K562 (cell line): ENCODE measurements at regions not wholly inside any gene's neighbourhood (a gene's known extent, or its start where the extent isn't known, plus 50 kb on each side); places are given as distances from the start of the nearest gene placed in this dataset.

ENCODE experiments used
- ATAC-seq: fragments of 200-7000 bp; cut with Tn5 transposase; 3 replicates; pipeline ENCODE4 v1.9.1; 2020; ENCODE audit warnings: moderate library complexity
- BruUV-seq: library from RNA; stranded (reverse); fragments of 400-500 nt; replicated peaks from 2 replicates; lab custom pipeline; 2021; lab: Mats Ljungman, UMichigan
- CTCF ChIA-PET: fragments of 300-600 bp; formaldehyde crosslinking; extraction: SDS; loops from one replicate; lab custom pipeline; 2021; ENCODE audit warnings: low intra/inter-chr PET ratio; lab: Yijun Ruan, JAX
- POLR2A ChIA-PET: fragments of 300-600, 350-650 bp; sonication (Branson Sonifier 250); formaldehyde crosslinking; extraction: SDS; loops from one replicate; lab custom pipeline; 2021; ENCODE audit warnings: antibody characterized with exemption, inconsistent platforms; lab: Yijun Ruan, JAX
- DNase-seq, 4 experiments: peaks; one replicate each; pipeline versions ENCODE4 v3.0.0 to v3.0.0-alpha.2; 2011 to 2018; ENCODE audit warnings: low spot score in 3 of 4, mixed read lengths in 3 of 4; ENCODE audit errors: extremely low read depth in 1 of 4
- FAIRE-seq: peaks from 2 replicates; lab custom pipeline; 2011; peaks lifted over from hg19 to GRCh38; lab: Jason Lieb, UNC
- H2AFZ ChIP-seq: 2 replicates; pipeline ENCODE4 v1.6.0; 2011; ENCODE audit warnings: low read depth, low read length, control low read depth, inconsistent platforms
- H3K27ac ChIP-seq: fragments of 200-600 bp; 3 replicates; pipeline ENCODE4 v1.8.0; 2011; ENCODE audit warnings: low read depth, mild to moderate bottlenecking, control low read depth, inconsistent platforms, low read length, moderate library complexity, mixed read lengths; ENCODE audit errors: extremely low read depth
- H3K27me3 ChIP-seq, 2 experiments: fragments of 300-600 bp in 1 of 2; 2 replicates in 1 of 2; 3 replicates in 1 of 2; pipeline versions ENCODE4 v1.6.0 to v1.8.0; 2011; ENCODE audit warnings: inconsistent platforms in 2 of 2, low read length in 2 of 2, mild to moderate bottlenecking in 1 of 2, mixed read lengths in 1 of 2, moderate library complexity in 1 of 2; ENCODE audit not compliant: control insufficient read depth in 2 of 2, insufficient read depth in 2 of 2
- H3K36me3 ChIP-seq: fragments of 300-600 bp; 3 replicates; pipeline ENCODE4 v1.8.0; 2011; ENCODE audit warnings: mild to moderate bottlenecking, low read length, inconsistent platforms; ENCODE audit not compliant: control insufficient read depth, insufficient read depth
- H3K4me1 ChIP-seq, 2 experiments: fragments of 200-600 bp in 1 of 2; replicated peaks in 1 of 2; 2 replicates in 1 of 2; 3 replicates in 1 of 2; pipeline versions ENCODE4 v1.5.1 to v1.8.0; 2011; ENCODE audit warnings: inconsistent platforms in 2 of 2, low read length in 2 of 2, mild to moderate bottlenecking in 1 of 2, mixed read lengths in 1 of 2, moderate library complexity in 1 of 2; ENCODE audit not compliant: control insufficient read depth in 2 of 2, insufficient read depth in 2 of 2
- H3K4me2 ChIP-seq: 2 replicates; pipeline ENCODE4 v1.6.1; 2011; ENCODE audit warnings: low read length, control low read depth, inconsistent platforms, mixed read lengths; ENCODE audit not compliant: insufficient read depth
- H3K4me3 ChIP-seq: fragments of 200-600 bp; sonication (generic), shearing (Covaris generic); 2 replicates; pipeline ENCODE4 v1.5.1; 2016; ENCODE audit warnings: control low read depth, inconsistent platforms
- H3K79me2 ChIP-seq: fragments of 200-600 bp; 3 replicates; pipeline ENCODE4 v1.8.0; 2011; ENCODE audit warnings: low read length, inconsistent platforms; ENCODE audit not compliant: control insufficient read depth, insufficient read depth
- H3K9ac ChIP-seq, 2 experiments: 2 replicates each; pipeline versions ENCODE4 v1.6.0 to v1.6.1; 2011; ENCODE audit warnings: low read depth in 2 of 2, low read length in 2 of 2, control low read depth in 1 of 2, inconsistent platforms in 1 of 2, mild to moderate bottlenecking in 1 of 2, mixed read lengths in 1 of 2; ENCODE audit not compliant: insufficient read depth in 1 of 2
- H3K9me1 ChIP-seq: one replicate; pipeline ENCODE4 v1.6.0; 2011; ENCODE audit warnings: inconsistent platforms, mild to moderate bottlenecking, low read length, moderate library complexity; ENCODE audit not compliant: control insufficient read depth, insufficient read depth
- H3K9me3 ChIP-seq: replicated peaks from 2 replicates; pipeline ENCODE4 v1.5.1; 2011; ENCODE audit warnings: low read depth, low read length, inconsistent platforms; ENCODE audit not compliant: control insufficient read depth, insufficient read depth
- H4K20me1 ChIP-seq: replicated peaks from 2 replicates; pipeline ENCODE4 v1.6.1; 2011; ENCODE audit warnings: low read length, inconsistent platforms, mixed read lengths; ENCODE audit not compliant: control insufficient read depth, insufficient read depth
- CSDE1 ChIP-seq, 2 experiments: fragments of 450-650 bp; IDR thresholded peaks; 2 replicates each; pipeline ENCODE4 v1.6.1; 2016; ENCODE audit warnings: mild to moderate bottlenecking in 1 of 2
- DIDO1 ChIP-seq: fragments of 450-650 bp; IDR thresholded peaks from 2 replicates; pipeline ENCODE4 v1.6.1; 2016; ENCODE audit warnings: low read depth, missing biosample characterization, missing genetic modification characterization
- HOMEZ ChIP-seq: fragments of 250-450 bp; sonication (Bioruptor Pico); IDR thresholded peaks from 2 replicates; pipeline ENCODE4 v1.4.0; 2020; ENCODE audit warnings: mild to moderate bottlenecking, moderate library complexity
- KDM1A ChIP-seq, 2 experiments: fragments of 450-650 bp; IDR thresholded peaks; 2 replicates each; pipeline ENCODE4 v1.6.1; 2016; ENCODE audit warnings: mild to moderate bottlenecking in 2 of 2
- KLF1 ChIP-seq: fragments of 450-650 bp; IDR thresholded peaks from 2 replicates; pipeline ENCODE4 v1.6.1; 2016; ENCODE audit warnings: missing genetic modification characterization, missing compliant biosample characterization
- POLR2H ChIP-seq: IDR thresholded peaks from 2 replicates; pipeline ENCODE4 v1.6.1; 2016; ENCODE audit warnings: missing genetic modification characterization, low read depth, mild to moderate bottlenecking, control low read depth, missing compliant biosample characterization, moderate library complexity
- ZNF133 ChIP-seq: fragments of 250-450 bp; sonication (Bioruptor Pico); IDR thresholded peaks from 2 replicates; pipeline ENCODE4 v1.4.0; 2020; ENCODE audit warnings: mild to moderate bottlenecking
- ZNF217 ChIP-seq: sonication (generic); formaldehyde crosslinking; IDR thresholded peaks from 2 replicates; pipeline ENCODE4 v1.8.0; 2022; ENCODE audit warnings: mild to moderate bottlenecking, missing genetic modification reagents
- WGBS: fragments of 100-300 bp; shearing (Covaris generic); methylation state at CpG from one replicate; pipeline ENCODE4 v1.1.6; 2016; ENCODE audit warnings: low coverage, mixed read lengths; ENCODE audit not compliant: insufficient coverage; ENCODE audit errors: missing lambda C conversion rate; 5-methylcytosine and 5-hydroxymethylcytosine counted together
- in situ Hi-C: fragments of 300-500 bp; cut with MboI; formaldehyde crosslinking; loops from 4 replicates; pipeline ENCODE4 v1.15.0; 2018; ENCODE audit warnings: inconsistent platforms, mixed read lengths
- intact Hi-C: fragments of 100-400 bp; cut with micrococcal nuclease; formaldehyde crosslinking; loops from 2 replicates; pipeline ENCODE4 v1.14.2; 2022

GRCh38 chr15:48062148-48062872 is 58.5 kb upstream of the SLC24A5 start (continued):
- TF ChIP-seq ZNF217 (CRISPR knock-in tag) (no peak), HOMEZ (no peak), ZNF133 (CRISPR knock-in tag) (no peak)
- TF ChIP-seq, all 486 proteins: peak for 0

- Histone ChIP-seq H3K27me3 (no peaks in the 10 kb centered on the region), H3K4me1 (no peaks in the 10 kb centered on the region), H3K9me3 (no peaks in the 10 kb centered on the region), H3K4me2 (no peak overlapping the region), H3K9ac (no peak overlapping the region), H3K9me1 (no peaks in the 10 kb centered on the region), H3K4me3 (no peak overlapping the region), H3K27ac (no peak overlapping the region), H3K36me3 (no peaks in the 10 kb centered on the region), H3K79me2 (no peaks in the 10 kb centered on the region), H2AFZ (no peak overlapping the region), H4K20me1 (no peaks in the 10 kb centered on the region)
- ATAC-seq: no peak
- POLR2A ChIA-PET: no interaction called here
- intact Hi-C loops (no loop called here), in situ Hi-C loops (no loop called here)
- WGBS: 4% methylated on average over 2 of the region's 2 CpGs
- no peak for TF ChIP-seq POLR2H
- TF ChIP-seq CSDE1 (IDR thresholded peaks at IDR 0.05): no peak
- TF ChIP-seq DIDO1: no peak
- TF ChIP-seq KLF1: no peak
- TF ChIP-seq KDM1A (IDR thresholded peaks at IDR 0.05): no peak
- no peak for DNase-seq
- no peak for FAIRE-seq
- CTCF ChIA-PET: no interaction called here
- BruUV-seq: no TSS peak
Observed at GRCh38 chr15:48063411-48063985, 57.3 kb upstream of the SLC24A5 start.
